Islet of Langerhans (tissue), 1 donor: ENCODE measurements at regions not wholly inside any gene's neighbourhood (a gene's known extent, or its start where the extent isn't known, plus 50 kb on each side); places are given as distances from the start of the nearest gene placed in this dataset.

ENCODE experiments used
- FAIRE-seq: peaks from one replicate; lab custom pipeline; 2011; peaks lifted over from hg19 to GRCh38; lab: Jason Lieb, UNC

GRCh38 chr22:49506010-49506400 lies 321.7 kb downstream of the BRD1 start:
- no peak for FAIRE-seq

DNA sequence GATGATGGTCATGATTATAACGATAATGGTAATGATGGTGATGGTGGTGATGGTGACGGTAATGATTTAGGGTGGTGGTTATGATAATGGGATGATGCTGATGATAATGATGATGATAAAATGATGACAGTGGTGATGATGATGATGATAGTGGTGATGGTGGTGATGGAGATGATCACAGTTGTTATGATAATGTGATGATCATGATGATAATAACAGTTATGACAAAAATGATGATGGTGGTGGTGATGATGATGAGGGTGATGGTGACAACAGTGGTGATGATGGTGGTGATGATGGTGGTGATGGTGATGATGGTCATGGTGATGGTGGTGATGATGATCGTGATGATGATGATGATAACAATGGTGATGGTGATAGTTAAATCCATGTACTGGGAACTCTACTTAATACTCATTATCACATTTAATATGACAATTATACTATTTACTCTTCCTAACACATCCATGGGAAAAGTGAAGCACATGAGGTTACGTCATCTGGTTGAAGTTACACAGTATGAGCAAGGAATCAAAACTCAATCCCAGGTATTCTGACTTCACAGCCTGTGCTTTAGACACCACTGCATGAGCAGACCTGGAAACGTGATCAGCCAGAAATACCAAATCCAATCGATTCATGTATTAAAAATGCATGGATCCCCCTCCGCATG lies 322.2 kb downstream of the BRD1 start:
- FAIRE-seq = no peak

DNA sequence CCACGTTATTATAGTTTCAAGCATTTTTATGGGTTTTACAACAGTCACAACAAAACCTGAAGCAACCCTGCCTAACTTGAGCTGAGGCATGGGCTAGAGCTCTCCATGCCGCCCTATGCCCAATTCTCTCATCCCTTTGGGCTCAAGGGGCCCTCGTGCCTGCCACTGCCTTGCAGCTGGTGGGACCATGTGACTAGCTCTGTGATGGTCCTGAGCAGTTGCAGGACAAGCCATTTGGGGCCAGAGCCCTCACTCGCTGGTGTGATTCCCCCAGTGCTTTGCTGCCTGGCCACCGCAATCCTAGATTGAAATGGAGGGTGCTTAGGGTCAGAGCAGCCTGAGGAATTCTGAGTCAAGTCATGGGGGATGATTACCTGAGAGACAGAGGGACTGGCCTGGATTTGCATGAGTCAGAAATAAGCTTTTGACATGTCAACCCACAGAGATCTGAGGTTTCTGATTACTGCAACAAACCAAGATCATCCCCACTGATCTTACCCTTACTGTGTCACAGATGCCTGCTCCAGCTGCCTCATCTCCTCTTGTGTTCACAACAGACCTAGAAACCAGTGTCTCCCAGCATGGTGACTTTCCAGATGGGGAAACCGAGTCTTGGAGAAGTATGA lies 323.7 kb downstream of the BRD1 start:
- no peak for FAIRE-seq

DNA sequence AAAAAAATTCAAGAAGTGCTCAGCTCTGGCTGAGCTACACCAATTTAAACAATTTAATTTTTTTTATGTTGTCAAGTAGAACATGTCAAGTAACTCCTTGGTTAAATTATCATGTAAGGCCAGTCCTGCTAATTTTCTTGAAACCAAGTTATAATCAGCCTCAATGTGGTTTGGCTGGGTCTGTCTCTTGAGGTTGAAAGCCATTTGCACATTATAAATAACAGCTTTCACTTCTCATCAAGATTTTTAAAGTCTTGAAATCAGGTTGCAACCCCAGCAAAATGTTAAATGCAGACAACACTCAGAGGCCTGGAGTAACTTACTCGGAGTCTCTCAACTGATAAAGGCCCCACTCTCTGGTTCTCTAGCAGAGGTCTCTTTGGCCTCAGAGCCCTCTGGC lies 324.4 kb downstream of the BRD1 start:
- FAIRE-seq = no peak

- no peak for FAIRE-seq
Measured at GRCh38 chr22:49502126-49502826, 325.4 kb downstream of the BRD1 start.

DNA sequence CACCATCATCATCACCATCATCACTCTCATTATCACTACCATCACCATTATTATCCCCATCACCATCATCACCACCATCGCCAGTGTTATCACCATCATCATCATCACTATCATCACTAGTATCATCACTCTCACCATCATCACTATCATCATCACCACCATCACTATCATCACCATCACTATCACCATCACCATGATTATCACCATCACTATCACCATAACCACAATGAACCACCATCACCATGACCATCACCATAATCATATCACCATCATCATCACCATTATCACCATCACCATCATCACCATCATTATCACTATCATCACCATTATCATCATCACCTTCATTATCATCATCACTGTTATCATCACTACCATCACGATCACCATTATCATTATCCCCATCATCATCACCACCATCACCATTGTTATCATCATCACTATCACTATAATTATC lies 326.7 kb downstream of the BRD1 start:
- no peak for FAIRE-seq

GRCh38 chr22:49500076-49500460 lies 327.6 kb downstream of the BRD1 start:
- no peak for FAIRE-seq

DNA sequence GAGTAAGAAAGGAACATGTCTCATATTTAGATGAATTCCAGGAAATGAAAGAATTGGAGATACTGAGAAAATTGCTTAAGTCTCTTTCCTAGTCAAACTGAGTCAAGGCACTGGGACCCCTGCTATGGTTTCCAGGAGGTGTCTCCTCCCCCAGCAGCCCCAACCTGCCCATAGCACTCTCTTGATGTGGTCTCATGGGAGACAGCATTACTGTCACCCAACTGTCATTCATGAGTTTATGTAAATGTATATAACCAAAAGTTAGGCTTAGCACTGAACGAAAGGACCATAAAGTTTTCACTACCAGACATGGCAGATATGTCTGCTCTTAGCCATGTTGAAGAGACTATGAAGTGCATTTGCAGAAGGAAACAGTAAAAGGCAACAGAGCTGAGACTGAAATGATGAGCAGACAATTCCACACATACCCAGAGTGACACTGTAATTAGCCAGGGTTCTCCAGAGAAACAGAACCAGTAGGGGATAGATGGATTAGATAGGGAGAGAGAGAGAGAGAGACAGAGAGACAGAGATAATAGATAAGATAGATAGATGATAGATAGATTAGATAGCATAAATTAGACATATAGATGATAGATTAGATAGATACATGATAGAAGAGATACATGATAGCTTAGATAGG lies 328.1 kb downstream of the BRD1 start:
- FAIRE-seq = no peak

- no peak for FAIRE-seq
Measured at GRCh38 chr22:49497266-49497665, 330.4 kb downstream of the BRD1 start.

GRCh38 chr22:49494555-49494954 lies 333.1 kb downstream of the BRD1 start:
- FAIRE-seq = no peak

DNA sequence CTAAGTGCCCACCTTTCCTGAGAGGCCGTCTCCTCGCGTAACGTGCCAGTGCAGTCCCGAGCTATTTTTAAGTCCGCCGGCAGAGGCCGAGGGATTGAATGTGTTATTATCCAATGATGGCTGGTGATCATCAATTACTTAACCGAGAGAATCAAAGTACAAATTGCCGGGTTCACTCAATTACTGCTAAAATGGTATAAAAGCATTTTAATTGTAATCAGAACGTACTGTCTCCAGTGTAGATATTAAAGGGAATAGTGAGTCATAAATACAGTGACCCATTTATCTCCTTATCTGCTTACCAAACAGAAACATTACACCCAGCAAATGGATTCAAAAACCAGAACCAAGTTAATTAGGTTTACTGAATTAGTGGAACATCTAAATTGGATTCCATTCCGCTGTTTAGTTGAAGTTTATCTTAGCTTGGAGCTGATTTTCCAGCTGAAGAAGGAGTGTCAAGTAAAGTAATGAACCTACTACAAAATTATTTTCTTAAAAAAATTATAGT lies 334.9 kb downstream of the BRD1 start:
- FAIRE-seq = peak; percentile 76

GRCh38 chr22:49492308-49492707 lies 335.4 kb downstream of the BRD1 start:
- FAIRE-seq = no peak

- no peak for FAIRE-seq
Measured at GRCh38 chr22:49491726-49492125, 335.9 kb downstream of the BRD1 start.

GRCh38 chr22:49491221-49491635 lies 336.4 kb downstream of the BRD1 start:
- no peak for FAIRE-seq

DNA sequence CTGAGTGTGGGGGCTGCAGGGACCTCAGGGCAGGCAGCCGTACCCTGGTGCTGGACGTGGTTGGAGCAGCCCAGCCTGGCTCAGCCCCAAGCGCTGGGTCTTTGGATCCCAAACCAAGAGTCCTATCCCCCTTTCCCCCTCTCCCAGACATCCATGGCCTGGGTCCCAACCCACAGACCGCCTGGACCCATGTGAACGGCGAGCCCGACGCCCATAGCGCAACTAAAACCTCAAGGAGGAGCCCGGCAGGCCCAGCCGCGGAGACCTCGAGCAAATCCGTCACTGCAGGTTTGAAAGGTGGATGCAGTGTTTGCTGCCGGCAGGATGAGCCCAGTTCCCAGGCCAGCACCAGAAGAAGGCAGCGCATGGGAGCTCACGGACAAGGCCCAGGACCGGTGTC lies 337.0 kb downstream of the BRD1 start:
- no peak for FAIRE-seq

- no peak for FAIRE-seq
Measured at GRCh38 chr22:49489821-49490220, 337.9 kb downstream of the BRD1 start.

GRCh38 chr22:49488943-49489342 lies 338.7 kb downstream of the BRD1 start:
- FAIRE-seq = no peak

DNA sequence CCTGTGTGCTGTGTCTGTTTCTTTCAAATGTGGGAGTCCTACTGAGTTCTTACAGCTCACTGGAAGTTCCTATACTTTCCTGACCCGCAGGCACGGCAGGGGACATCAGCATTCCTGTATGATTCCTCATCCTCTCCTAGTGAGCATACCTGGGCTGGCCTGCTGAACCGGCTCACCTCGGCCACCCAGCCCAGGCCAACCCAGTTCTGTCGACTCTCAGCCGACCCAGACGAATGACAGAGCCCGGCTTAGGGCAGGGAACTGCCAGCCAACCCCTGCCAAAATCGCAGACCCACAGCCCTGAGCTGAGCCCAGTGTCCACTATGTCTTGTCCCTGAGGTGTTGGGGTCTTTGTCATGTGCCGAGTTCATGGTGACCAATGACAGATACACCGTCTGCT lies 339.7 kb downstream of the BRD1 start:
- FAIRE-seq = no peak

DNA sequence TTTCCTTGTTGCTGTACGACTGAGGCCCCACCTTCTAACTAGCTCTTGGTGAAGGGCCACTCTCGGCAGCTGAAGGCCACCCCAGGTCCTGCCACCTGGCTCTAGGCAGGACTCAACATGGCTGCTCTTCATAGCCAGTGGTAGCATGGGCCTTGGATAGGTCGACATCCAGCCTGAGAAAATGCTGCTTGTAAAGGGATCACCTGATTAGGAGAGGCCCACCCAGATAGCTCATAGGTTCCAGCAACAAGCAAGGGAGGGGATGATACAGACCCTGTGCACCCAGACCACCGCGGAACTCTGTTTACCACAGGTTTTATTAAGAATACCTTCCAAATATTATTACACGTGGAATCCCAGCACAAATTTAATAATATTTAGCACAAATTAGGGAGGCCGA lies 341.4 kb downstream of the BRD1 start:
- FAIRE-seq = no peak

DNA sequence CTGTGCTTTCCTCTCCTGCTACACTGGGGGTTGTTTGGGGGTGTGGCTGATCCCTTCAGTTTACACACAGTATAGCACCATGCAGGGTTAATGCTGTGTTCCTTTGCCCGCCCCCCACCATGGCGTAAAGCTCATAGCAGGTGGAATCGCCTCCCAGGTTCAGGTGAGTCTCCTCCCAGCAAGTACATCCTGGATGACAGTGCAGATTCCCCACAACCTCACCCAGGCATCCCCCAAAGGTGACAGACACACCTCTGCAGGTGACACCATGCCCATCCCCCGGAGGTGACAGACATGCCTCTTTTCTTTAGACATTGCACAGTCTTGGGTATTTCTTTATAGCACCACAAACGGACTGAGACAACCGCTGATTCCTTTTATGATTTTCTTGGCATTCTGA lies 343.7 kb downstream of the BRD1 start:
- FAIRE-seq = no peak

DNA sequence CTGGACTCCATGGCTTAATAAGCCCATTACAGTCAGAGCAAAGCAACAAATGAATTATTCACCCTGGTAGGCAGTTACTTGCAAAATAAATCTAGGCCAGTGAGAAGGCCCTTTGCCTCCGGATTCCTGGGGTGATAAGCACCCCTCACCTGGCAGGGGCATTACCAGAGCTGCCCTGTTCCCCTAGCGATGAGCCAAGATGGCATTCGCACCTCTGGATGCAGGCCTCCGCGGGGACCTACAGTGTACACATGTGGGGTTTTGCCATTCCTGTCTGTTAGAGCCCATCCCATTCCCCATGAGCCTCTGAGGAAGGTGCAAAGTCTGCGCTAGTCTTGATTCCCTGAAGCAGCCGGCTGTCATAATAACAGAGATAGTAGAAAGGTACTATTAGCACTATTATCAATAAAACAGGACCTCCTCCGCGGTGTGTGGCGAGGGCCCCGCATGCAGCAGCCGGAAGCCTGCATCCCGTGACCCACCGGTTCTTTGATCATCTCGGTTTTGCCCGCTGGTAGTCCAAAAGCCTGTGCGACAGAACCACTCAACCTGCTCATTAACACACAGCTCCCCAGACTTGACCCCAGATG lies 344.3 kb downstream of the BRD1 start:
- no peak for FAIRE-seq

GRCh38 chr22:49482811-49483210 lies 344.9 kb downstream of the BRD1 start:
- FAIRE-seq = no peak
